ENCODE measurements at regions not wholly inside any gene's neighbourhood (a gene's known extent, or its start where the extent isn't known, plus 50 kb on each side); places are given as distances from the start of the nearest gene placed in this dataset.

DNA sequence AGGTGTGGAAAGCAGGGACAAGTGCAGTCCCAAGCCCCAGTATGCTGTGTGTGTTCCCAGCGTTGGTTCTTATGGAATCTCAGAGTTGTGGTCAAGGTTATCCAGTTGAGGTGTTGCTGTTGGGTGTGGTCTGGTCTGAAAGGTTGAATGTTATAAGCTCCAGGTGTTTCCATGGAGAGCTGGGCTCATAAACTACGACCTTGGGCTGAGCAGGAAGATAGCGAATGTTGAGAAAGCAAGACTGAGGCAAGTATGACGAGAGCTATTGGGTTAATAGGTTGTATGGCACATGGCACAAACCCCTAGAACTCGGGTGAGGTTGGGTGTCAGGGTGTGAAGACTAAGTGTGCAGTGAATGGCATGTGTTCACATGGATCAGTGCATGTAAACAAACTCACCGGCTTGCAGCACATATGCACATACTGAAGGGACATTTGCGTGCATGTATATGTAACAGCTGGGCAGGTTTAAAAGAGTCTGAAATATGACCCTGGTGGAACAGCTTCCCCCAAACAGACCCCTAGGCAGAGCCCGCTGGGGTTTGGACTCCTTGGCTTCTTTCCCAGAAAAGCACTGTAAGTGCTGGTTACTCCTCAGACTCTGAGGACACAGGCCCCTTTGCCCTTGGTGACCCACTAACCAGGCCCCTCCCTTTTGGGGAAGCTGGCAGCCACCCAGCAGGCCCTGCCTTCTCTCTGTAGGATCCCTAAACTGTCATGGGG lies 117.5 kb downstream of the NAV1 start:
- DNase-seq (ENCODE audit: low read depth) = no peak

DNA sequence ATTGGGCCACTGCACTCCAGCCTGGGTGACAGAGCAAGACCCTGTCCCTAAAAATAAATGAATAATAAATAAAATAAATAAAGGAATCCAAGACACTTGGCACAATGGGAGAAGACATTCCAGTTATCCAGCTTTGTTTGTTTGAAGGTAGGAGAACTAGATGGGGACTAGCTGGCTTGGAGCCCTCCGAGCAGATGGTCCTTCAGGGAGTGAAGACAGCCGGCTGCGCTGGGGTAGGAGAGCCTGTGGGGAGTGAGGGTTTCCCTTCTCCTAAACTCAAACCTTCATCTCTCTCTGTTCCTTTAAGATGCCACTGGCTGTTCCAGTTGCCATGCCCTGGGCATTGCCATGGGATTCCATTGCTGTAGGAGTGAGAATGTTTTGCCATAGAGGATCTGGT lies 120.6 kb downstream of the NAV1 start:
- DNase-seq (ENCODE audit: low read depth) = no peak

DNA sequence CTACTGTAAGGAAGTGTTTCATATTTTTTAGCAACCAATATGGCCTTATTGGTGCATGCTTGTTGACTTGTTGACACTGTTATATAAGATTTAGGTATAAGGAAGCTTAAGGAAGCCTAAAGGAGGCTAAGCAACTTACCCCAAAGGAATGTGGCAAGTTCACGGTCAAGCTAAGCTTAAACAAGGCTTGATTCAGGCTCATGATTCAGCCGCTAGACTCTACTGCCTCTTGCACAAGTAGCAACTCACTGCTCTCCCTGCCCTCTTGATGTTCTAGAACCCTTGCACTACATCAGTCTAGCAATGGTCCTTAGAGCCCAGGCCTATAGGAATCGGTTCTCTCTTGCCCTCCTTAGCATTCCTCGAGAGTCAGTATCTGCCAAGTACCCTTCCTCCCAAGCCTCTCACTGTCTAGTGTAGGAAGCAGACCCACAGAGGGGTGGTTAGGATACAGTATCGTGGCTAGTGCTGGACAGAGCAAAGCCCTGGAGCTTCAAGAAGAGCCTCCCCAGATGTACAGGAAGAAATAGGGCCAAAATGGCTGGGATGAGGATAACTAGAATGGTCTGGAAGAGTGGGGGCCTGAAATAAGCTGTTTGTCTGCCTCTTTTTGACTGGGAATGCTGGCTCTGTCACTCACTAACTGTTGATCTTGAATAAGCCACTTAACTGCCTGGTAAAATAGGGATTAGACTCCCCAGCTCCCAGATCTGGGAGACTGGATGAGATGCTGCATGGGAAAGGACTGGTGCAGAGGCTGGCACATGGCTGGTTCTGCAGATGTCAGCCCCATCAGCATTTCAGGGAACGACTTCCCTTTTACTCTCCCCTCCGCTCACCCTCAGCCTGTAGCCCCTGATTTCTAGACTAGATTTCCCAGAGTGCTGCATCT lies 122.2 kb downstream of the NAV1 start:
- DNase-seq (ENCODE audit: low read depth) = no peak

DNA sequence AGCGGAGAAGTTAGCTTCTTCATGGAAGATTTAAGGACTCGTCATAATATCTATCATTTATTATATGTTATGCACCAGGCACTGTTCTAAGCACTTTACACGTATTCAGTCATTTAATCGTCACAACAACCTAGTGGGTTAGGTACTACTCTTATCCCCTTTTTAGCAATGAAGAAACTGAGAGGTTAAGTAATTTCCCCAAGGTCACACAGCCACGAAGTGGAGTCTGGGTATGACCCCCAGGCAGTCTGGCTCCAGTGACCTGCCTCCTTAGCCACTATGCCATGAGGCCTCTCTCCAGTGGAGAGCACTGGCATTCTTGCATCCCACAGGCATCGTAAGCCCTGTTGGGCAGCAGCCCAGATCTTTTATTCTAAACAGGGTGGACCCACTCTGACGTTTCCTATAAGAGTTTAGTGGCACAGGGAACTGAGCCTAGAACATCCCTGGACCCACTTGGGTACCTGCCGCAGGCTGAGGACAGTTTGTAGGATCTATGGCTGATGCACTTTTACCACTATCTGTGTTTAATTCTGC lies 123.0 kb downstream of the NAV1 start:
- DNase-seq (ENCODE audit: low read depth) = no peak

DNA sequence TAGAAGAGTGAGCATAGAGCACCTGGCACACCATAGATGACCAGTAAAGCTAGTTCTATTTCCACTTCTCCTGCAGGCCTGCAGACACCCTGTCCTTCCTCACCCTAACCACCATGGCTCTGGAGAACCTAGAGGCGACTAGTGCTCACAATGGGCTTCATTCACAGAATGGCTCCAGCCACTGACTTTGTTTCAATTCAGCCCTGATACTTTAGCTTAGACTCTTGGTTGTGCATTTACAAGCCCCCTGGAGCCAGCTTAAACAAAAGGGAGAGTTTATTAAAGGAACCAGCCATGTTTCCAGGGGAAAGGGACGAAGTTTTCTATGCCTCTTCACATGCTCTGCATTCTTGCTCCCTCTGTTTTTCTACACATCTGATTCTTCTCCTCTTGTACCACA lies 123.7 kb downstream of the NAV1 start:
- no peak for DNase-seq (ENCODE audit: low read depth)

DNA sequence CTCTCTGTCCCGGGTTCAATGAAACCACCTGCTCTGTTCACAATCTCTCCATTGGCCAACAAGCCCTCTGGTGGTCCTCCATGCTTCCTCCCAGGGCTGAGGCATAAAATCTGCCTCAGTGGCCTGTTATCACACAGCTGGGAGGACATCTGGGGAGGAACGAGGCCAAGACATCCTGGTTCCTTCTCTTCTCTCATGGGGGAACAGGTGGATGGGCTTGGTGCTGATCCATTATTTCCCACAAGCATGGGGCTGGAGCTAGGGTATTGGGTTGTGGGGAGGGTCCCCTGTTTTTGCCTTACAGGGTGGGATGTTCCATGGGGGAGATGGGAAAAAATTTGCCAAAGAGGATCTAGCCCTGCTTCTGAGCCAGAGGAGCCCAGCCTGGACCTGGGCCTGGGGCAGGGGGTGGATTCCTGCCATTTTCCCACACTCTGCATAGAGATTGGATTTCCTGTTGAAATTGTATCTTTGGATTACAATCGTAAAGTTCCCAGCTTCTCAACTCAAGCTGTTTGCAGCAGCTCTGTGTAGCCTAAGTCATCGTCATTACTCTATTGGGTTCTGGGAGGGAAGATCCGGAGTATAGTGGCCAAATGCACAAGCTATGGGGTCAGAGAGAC lies 124.7 kb downstream of the NAV1 start:
- DNase-seq (ENCODE audit: low read depth) = no peak

DNA sequence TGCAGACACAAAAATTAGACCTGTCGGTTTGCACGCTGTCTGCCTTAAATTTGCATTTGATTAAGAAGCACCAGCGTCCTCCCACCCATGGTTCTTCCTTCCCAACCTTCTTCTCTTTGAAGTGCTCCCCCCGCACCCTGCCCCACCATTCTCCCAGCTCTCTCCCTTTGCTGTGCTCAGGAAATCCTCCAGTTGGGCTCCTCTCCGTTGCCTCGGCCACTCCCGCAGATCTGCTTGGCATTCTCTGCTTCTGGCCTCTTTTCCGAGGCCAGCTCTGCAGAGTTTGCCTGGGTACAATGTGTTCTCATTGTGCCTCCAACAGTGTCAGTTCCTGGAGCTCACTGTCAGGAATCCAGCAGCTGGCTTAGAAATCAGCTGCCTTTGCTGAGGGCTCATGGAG lies 126.1 kb downstream of the NAV1 start:
- no peak for DNase-seq (ENCODE audit: low read depth)

DNA sequence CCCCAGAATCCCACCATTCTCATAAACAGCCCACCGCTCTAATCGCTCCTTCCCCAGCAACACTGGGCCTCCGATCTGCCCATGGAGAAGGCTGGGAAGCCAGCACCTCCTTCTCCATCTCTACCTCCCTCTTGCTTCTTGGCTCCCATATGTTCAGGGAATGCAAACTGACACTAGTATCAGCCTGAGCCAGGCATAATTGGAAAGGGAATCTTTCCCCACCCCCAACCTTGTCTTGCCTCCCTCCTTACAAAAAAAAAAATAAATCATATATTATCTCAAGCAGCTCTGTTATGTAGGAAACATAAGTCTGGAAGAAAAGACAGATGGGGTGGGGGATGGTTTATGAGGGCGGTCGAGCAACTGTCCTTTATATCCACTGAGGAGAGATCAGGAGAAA lies 127.2 kb downstream of the NAV1 start:
- DNase-seq (ENCODE audit: low read depth) = no peak

DNA sequence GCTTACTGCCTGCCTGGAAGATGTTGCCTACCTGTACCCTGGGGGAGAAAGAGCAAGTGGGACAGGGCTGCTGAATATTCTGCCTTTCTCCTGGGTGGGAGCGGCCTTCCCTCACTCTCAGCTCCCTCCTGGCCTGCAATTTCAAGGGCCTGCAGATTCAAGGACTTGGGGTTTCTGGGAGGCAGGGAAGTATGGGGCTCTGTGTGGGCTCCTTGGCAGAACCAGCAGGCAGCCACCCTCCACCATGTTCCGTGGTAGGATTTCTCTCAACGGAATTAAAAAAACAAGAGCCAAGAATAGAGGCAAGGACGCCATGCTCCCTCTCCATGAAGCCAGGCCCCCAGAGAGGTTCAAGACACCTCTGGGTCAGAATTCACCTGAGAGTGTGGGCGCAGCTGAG lies 127.7 kb downstream of the NAV1 start:
- no peak for DNase-seq (ENCODE audit: low read depth)

DNA sequence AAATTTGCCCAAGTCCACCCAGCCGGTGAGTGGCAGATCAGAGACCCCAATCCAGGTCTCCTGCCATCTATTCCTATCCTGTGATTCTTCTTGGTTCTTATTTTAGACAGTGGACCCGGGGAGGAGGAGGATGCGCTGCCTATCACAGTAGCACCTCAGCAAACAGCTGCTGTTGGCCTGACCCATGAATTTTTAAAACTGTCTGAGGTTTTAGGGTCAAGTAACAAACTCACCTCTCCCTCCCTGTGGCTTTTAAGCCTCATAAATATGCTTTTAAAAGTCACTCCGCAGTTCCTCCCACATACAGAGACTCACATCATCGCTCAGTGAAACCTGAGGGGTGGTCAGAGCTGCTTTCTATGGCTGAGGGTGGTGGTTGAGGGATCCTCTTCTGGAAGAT lies 128.6 kb downstream of the NAV1 start:
- no peak for DNase-seq (ENCODE audit: low read depth)

DNA sequence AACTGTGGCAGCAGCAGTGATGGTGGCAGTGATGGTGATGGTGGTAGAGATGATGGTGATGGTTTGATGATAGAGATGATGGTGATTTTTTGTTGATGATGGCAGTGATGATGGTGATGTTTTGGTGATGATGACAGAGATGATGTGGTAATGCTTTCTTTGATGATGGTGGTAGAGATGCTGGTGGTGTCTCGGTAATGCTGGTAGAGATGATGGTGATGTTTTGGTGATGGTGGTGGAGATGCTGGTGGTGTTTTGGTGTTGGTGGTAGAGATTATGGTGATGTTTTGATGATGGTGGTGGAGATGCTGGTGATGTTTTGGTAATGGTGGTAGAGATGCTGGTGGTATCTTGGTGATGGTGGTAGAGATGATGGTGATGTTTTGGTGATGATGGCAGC lies 131.6 kb downstream of the NAV1 start:
- DNase-seq (ENCODE audit: low read depth) = no peak

DNA sequence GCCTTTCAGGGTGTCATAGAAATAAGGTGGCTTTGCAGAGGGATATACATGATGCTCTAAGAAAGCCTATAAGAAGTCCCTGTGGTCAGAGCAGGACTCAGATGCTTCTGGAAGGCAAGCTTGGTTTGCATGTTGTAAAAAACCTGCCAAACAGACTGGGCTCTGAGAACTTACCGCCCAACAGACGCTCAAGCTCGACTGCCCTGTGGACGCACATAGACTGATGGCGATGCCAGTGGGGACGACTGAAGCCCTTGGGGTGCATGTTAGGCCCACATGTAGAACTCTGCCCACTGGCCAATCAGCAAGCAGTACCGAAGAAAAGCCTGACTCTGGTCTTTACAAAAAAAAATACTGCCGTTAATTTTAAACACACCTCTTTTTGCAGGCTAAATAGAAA lies 133.8 kb downstream of the NAV1 start:
- DNase-seq (ENCODE audit: low read depth) = no peak

DNA sequence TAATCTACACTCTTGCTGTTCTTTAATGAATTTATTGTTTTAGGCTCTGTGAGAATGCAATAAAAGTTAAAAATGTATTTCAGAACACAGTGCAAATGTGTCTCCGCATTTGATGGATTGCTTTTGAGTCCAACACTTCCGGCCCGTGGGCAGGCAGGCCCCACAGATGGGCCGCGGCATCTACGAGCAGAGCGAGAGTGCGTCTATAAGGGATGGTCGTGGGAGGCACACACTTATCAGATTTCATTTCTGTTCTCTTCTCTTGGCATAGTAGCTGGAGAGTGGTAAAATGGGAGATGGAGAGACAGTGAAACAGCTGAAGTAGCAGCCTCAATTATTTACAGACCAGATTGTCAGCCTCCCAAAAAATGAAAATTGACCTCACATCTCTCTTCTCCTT lies 134.2 kb downstream of the NAV1 start:
- no peak for DNase-seq (ENCODE audit: low read depth)

DNA sequence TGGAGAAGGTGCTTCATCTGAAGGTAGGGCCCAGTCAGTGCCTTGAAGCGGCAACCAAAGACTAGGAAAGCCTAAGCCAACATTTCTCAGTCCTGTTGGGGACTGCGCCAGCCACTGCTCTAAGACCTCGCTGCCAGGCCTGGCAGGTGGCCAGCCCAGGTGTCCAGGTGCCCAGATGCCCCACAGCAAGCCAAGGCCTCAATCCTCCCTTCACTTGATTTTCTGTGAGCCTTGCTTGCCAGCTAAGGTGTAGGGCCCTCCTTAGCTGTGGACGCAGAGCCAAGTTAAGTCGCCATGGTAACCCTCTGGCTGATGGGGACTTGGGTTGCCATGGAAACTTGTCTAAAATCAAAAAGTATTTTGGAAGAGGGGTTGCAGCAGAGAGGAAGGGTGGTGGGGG lies 135.0 kb downstream of the NAV1 start:
- DNase-seq (ENCODE audit: low read depth) = no peak

DNA sequence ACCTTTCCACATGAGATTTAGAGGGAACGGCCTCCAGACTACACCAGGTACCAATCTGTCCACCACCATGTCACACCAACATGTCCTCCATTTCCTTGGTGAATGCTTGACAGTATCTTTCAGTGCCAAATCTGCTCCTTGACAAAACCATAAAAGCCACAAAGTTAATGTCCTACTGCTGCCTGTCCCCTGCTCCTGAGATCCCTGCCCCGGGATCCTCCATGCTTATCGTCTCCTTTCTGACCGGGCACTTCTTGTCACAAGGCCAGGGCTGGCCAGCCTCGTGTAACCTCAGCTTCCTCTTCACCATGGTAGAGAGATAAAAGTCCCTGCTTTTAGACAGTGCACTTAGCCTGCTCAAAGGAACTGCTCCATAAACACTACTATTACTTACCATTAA lies 136.2 kb downstream of the NAV1 start:
- no peak for DNase-seq (ENCODE audit: low read depth)

DNA sequence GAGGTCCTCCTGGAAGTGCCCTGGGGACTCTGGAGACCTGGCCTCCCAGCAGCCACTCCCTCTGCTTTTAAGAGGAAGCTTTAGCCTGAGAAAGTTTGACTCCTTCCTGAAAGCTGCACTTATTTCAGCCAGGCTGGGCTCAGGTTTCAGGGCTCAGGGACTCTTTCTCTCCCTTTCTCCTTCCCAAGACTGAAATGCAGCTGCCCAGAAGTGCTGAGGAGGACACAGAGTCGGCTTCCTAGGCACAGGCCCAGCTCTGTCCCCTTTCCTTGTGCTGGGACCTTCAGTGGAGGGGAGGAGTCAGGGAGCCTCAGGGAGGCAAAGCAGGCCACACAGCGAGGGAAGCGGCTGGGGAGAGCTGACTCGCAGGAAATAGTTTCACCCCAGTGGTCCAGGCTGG lies 137.3 kb downstream of the NAV1 start:
- no peak for DNase-seq (ENCODE audit: low read depth)

DNA sequence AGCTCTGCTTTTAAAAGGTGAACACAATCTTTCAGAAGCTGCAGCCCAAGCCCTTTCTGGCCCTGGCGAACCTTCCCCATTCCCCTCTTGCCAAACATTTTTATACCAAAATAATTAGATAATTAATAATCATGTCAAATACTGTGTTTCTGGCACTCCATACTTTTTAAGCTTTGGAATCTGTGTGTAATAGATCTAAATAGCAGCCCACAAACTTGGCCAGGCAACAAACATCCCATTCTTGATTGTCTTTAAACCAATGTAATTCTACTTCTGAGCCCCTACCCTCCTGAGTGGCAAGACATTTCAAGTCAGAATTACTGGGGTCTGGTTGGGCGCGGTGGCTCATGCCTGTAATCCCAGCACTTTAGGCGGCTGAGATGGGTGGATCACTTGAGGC lies 137.7 kb downstream of the NAV1 start:
- no peak for DNase-seq (ENCODE audit: low read depth)

DNA sequence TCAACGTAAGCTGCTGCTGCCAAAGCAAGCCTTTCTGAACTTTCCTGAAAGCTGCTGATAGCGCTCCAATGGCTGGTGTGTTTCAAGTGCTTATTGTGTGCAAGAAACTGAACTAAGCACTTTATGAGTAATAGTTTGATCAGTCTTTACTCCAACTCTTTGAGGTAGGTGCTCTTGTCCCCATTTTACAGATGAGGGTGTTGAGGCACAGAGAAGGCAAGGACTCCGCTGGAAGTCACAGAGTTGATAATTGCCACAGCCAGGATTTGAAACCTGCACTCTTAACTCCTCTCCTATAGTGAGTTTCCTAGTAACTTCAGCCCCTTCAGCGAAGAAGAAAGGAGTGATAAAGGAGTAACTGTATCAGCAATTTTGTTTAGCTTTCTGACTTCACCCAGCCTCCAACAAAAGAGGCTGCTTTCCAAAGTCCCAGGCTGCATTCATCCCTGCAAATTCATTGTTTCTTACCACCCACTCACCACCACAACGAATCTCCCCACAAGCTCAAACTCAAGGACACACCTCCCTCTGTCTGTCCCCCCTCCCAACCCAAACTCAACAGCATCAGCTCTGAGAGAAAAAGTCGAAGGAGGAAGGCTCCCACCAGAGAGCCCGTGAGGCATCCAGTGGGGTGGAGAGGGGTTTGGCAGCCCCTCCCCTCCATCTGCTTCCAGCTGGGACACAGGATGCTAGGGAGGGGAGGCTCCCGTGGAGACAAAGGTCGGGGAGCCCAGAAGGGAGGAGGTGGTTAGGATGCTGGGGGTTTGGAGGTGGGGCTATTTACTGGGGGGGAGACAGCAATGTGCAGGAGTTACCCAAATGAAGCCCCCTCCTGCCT lies 139.6 kb downstream of the NAV1 start:
- no peak for DNase-seq (ENCODE audit: low read depth)

DNA sequence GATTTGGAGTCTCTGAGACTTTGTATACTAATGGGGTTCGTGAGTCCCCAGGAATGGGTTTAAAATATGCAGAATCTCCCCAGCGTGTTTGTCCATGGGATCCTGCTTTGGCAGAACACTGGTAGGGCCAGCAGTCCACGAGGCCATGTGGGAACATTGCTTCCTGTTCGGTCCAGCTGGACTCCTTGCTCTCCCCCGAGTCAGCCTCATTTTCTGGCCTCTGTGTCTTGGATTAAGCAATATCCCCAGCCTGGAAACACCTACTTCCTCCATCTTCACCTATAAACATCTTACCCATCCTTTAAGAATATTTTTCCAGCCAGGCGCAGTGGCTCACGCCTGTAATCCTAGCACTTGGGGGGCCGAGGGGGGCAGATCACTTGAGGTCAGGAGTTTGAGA lies 142.4 kb downstream of the NAV1 start:
- no peak for DNase-seq (ENCODE audit: low read depth)

DNA sequence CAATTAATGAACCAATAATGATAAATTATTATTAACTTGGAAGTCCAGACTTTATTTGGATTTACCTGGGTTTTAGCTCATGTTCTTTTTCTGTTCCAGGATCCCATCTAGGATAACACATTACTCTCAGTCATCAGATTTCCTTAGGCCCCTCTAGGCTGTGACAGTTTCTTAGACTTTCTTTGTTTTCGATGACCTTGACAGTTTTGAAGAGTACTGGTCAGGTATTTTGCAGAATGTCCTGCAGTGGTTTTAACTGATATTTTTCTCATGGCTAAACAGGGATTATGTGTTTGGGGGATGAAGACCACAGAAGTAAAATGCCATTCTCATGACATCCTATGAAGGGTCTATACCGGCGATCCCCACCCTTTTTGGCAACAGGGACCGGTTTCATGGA lies 144.0 kb downstream of the NAV1 start:
- DNase-seq (ENCODE audit: low read depth) = no peak

DNA sequence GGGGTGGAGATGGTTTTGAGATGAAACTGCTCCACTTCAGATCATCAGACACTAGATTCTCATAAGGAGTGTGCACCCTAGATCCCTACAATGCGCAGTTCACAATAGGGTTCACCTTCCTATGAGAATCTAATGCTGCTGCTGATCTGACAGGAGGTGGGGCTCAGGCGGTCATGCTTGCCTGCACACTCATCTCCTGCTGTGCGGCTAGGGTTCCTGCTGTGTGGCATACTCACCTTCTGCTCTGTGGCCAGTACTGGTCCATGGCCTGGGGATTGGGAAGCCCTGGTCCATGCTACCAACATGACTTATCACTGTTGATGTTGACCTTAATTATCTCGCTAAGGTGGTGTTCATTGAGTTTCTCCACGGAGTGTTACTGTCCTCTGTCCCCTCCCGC lies 144.5 kb downstream of the NAV1 start:
- DNase-seq (ENCODE audit: low read depth) = no peak

DNA sequence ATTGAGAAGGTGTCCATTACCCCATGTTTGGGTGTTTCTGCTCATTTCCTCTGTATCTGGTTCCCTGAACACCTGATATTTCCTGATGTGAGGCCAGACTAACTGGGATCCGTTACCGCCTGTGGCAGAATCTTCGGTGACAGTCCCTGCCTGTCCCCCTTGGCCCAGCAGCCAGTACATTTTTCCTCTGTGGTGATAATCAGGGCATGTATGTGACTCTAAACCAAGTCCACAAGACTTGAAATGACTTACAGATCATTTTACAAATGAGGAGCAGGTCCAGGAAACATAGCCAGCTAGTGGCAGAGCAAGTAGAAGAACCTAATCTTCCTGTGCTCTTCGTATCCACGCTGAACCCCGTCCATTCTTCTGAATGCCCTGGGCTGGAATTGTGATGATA lies 143.5 kb upstream of the IPO9 start:
- no peak for DNase-seq (ENCODE audit: low read depth)

All from stromal cell of bone marrow (primary cell).